Ishikawa (cell line): ENCODE measurements at regions not wholly inside any gene's neighbourhood (a gene's known extent, or its start where the extent isn't known, plus 50 kb on each side); places are given as distances from the start of the nearest gene placed in this dataset.

Source experiments
- CEBPB ChIP-seq: IDR thresholded peaks from 2 replicates; pipeline ENCODE4 v1.6.1; 2012
- CREB1 ChIP-seq: IDR thresholded peaks from 2 replicates; pipeline ENCODE4 v1.6.1; 2012; ENCODE audit warnings: low read depth
- EP300 ChIP-seq: IDR thresholded peaks from 2 replicates; pipeline ENCODE4 v1.6.1; 2012; ENCODE audit warnings: borderline replicate concordance
- TAF1 ChIP-seq: IDR thresholded peaks from 2 replicates; pipeline ENCODE4 v1.6.1; 2012; ENCODE audit warnings: low read depth, mild to moderate bottlenecking
- YY1 ChIP-seq: IDR thresholded peaks from 2 replicates; pipeline ENCODE4 v1.6.1; 2012; ENCODE audit warnings: low read depth
- TF ChIP-seq, protein P1 (sequence below): IDR thresholded peaks from 2 replicates; pipeline ENCODE4 v1.6.1; 2012; ENCODE audit warnings: low read depth, mild to moderate bottlenecking

DNA sequence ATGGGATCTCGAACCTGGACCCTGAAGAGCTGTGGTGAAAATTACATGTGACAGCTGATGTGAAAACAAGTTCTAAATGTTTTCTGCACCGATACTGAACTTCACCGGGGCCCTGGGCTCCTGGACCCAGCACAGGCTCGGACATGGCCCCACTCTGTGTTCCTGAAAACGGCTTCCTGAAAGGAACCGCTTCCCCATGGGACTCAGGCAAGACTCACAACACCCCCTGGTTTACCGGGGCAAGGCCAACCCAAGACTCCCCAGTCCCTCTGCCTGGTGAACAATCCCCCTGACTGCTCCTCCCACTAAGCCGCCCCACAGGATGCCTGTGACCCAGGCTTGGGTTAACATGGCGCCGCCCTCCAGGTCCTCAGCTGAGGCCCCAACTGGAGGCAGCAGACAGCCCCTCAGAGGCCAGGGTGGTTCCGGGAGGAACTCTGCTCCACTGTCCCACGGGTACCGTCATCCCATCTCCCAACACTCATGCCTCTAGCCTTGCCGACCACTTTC lies 124.5 kb upstream of the FOXD4L5 start:
- TF ChIP-seq TAF1 (no peak), CREB1 (no peak), EP300 (no peak), CEBPB (no peak), YY1 (no peak)
- TF ChIP-seq, protein P1, sequence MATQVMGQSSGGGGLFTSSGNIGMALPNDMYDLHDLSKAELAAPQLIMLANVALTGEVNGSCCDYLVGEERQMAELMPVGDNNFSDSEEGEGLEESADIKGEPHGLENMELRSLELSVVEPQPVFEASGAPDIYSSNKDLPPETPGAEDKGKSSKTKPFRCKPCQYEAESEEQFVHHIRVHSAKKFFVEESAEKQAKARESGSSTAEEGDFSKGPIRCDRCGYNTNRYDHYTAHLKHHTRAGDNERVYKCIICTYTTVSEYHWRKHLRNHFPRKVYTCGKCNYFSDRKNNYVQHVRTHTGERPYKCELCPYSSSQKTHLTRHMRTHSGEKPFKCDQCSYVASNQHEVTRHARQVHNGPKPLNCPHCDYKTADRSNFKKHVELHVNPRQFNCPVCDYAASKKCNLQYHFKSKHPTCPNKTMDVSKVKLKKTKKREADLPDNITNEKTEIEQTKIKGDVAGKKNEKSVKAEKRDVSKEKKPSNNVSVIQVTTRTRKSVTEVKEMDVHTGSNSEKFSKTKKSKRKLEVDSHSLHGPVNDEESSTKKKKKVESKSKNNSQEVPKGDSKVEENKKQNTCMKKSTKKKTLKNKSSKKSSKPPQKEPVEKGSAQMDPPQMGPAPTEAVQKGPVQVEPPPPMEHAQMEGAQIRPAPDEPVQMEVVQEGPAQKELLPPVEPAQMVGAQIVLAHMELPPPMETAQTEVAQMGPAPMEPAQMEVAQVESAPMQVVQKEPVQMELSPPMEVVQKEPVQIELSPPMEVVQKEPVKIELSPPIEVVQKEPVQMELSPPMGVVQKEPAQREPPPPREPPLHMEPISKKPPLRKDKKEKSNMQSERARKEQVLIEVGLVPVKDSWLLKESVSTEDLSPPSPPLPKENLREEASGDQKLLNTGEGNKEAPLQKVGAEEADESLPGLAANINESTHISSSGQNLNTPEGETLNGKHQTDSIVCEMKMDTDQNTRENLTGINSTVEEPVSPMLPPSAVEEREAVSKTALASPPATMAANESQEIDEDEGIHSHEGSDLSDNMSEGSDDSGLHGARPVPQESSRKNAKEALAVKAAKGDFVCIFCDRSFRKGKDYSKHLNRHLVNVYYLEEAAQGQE: no peak
